OCI-LY7 (cell line): ENCODE measurements at regions not wholly inside any gene's neighbourhood (a gene's known extent, or its start where the extent isn't known, plus 50 kb on each side); places are given as distances from the start of the nearest gene placed in this dataset.

Experiments
- BruUV-seq: library from RNA; stranded (reverse); fragments of 400-500 nt; replicated peaks from 2 replicates; lab custom pipeline; 2021; lab: Mats Ljungman, UMichigan
- CTCF ChIA-PET: fragments of 300-600 bp; sonication (Branson Sonifier 250); formaldehyde crosslinking; loops from one replicate; lab custom pipeline; 2022; ENCODE audit warnings: antibody characterized with exemption; ENCODE audit not compliant: unreplicated experiment; lab: Charles Lee
- POLR2A ChIA-PET: fragments of 300-600 bp; sonication (Branson Sonifier 250); formaldehyde crosslinking; loops from one replicate; lab custom pipeline; 2022; ENCODE audit warnings: antibody characterized with exemption; lab: Charles Lee
- DNase-seq: peaks from one replicate; pipeline ENCODE4 v3.0.0-alpha.2; 2015; ENCODE audit warnings: low spot score
- H2AFZ ChIP-seq: fragments of 200-600 bp; sonication (generic), shearing (Covaris generic); 2 replicates; pipeline ENCODE4 v1.6.1; 2014; ENCODE audit warnings: mild to moderate bottlenecking, antibody characterized with exemption, low read length, moderate library complexity
- H3K27ac ChIP-seq: fragments of 200-600 bp; sonication (generic); 2 replicates; pipeline ENCODE4 v1.5.1; 2014; ENCODE audit warnings: mixed run types, low read depth, mild to moderate bottlenecking, moderate library complexity, low read length, inconsistent platforms; ENCODE audit not compliant: poor library complexity, severe bottlenecking
- H3K36me3 ChIP-seq: fragments of 200-600 bp; sonication (generic); 2 replicates; pipeline ENCODE4 v1.6.1; 2014; ENCODE audit warnings: mild to moderate bottlenecking, antibody characterized with exemption, low read length, moderate library complexity, mixed read lengths; ENCODE audit not compliant: insufficient read depth
- H3K4me1 ChIP-seq: fragments of 200-600 bp; sonication (generic); 2 replicates; pipeline ENCODE4 v1.5.1; 2014; ENCODE audit warnings: mild to moderate bottlenecking, low read length; ENCODE audit not compliant: insufficient read depth, poor library complexity, severe bottlenecking
- H3K4me2 ChIP-seq: fragments of 200-600 bp; sonication (generic); 2 replicates; pipeline ENCODE4 v1.6.1; 2014; ENCODE audit warnings: mild to moderate bottlenecking, low read length
- H3K4me3 ChIP-seq: fragments of 200-600 bp; sonication (generic); 2 replicates; pipeline ENCODE4 v1.5.1; 2014; ENCODE audit warnings: mild to moderate bottlenecking, low read depth, low read length; ENCODE audit not compliant: poor library complexity, severe bottlenecking
- H3K79me2 ChIP-seq: fragments of 200-600 bp; sonication (generic); 2 replicates; pipeline ENCODE4 v1.6.1; 2016; ENCODE audit warnings: low read depth, mild to moderate bottlenecking, low read length, moderate library complexity, mixed read lengths; ENCODE audit not compliant: insufficient read depth
- H3K9me2 ChIP-seq: fragments of 200-600 bp; sonication (generic); 2 replicates; pipeline ENCODE4 v1.6.1; 2016; ENCODE audit warnings: mild to moderate bottlenecking, low read length, mixed read lengths; ENCODE audit not compliant: insufficient read depth
- H3K9me3 ChIP-seq: fragments of 200-600 bp; sonication (generic); 2 replicates; pipeline ENCODE4 v1.6.1; 2014; ENCODE audit warnings: mild to moderate bottlenecking, mixed run types, low read length, mixed read lengths
- H4K20me1 ChIP-seq: fragments of 200-600 bp; sonication (generic); 2 replicates; pipeline ENCODE4 v1.6.1; 2014; ENCODE audit warnings: mild to moderate bottlenecking, antibody characterized with exemption, low read length, moderate library complexity, mixed read lengths; ENCODE audit not compliant: insufficient read depth
- CTCF ChIP-seq: fragments of 200-600 bp; sonication (generic); conservative IDR thresholded peaks from 2 replicates; pipeline ENCODE4 v1.5.1; 2014; ENCODE audit warnings: mild to moderate bottlenecking, antibody characterized with exemption, low read length, moderate library complexity, mixed read lengths
- EZH2phosphoT487 ChIP-seq: fragments of 200-600 bp; sonication (generic); IDR thresholded peaks from 2 replicates; pipeline ENCODE4 v1.6.1; 2018; ENCODE audit warnings: low read depth, borderline replicate concordance, mild to moderate bottlenecking, mixed run types, antibody characterized with exemption, low read length, moderate library complexity, mixed read lengths
- intact Hi-C: fragments of 100-400 bp; cut with micrococcal nuclease; formaldehyde crosslinking; loops from one replicate; pipeline ENCODE4 v1.10.0; 2022; ENCODE audit not compliant: unreplicated experiment

- ChIA-PET POLR2A (interaction anchor here (0.9 to 1.1 kb wide), 2 partner anchors 34 to 81 kb away, joined by 3 to 5 read pairs; no protein-coding TSS in a partner anchor), CTCF (interaction anchor here (0.9 kb wide), 1 partner anchor 9 kb away, joined by 3 read pairs; no protein-coding TSS in a partner anchor)
- H3K4me3 ChIP-seq = no peak overlapping the region
- intact Hi-C loops = loop anchor here (5.0 kb wide), 1 partner anchor 51 kb away; no protein-coding TSS in a partner anchor
- H3K9me2 ChIP-seq = no peaks in the 10 kb centered on the region
- no peak for DNase-seq
- no TSS peak for BruUV-seq
- no peak for TF ChIP-seq EZH2phosphoT487
- TF ChIP-seq CTCF = no peak
- H3K9me3 ChIP-seq = no peaks in the 10 kb centered on the region
- H4K20me1 ChIP-seq = no peaks in the 10 kb centered on the region
- no peaks in the 10 kb centered on the region for H3K36me3 ChIP-seq
- no peak overlapping the region for H2AFZ ChIP-seq
- H3K4me2 ChIP-seq = no peak overlapping the region
- no peaks in the 10 kb centered on the region for H3K79me2 ChIP-seq
- no peaks in the 10 kb centered on the region for H3K4me1 ChIP-seq
- H3K27ac ChIP-seq = no peak overlapping the region
These were observed 119.2 kb downstream of the S1PR1 start for GRCh38 chr1:101356013-101356412.

GRCh38 chr1:101356604-101357443, 120.0 kb downstream of the S1PR1 start:
- Histone ChIP-seq H3K79me2 (no peaks in the 10 kb centered on the region), H3K27ac (no peak overlapping the region), H3K9me2 (no peaks in the 10 kb centered on the region), H3K9me3 (no peaks in the 10 kb centered on the region), H3K4me3 (no peak overlapping the region), H3K4me1 (no peaks in the 10 kb centered on the region), H3K36me3 (no peaks in the 10 kb centered on the region), H2AFZ (no peak overlapping the region), H4K20me1 (no peaks in the 10 kb centered on the region), H3K4me2 (no peak overlapping the region)
- TF ChIP-seq EZH2phosphoT487 (no peak), CTCF (no peak)
- CTCF ChIA-PET = no interaction called here
- POLR2A ChIA-PET = interaction anchor here (0.7 kb wide), 2 partner anchors 180 to 258 kb away, joined by 3 read pairs; no protein-coding TSS in a partner anchor
- intact Hi-C loops = loop anchor here (1.0 to 5.0 kb wide), 3 partner anchors 48 to 81 kb away; no protein-coding TSS in a partner anchor
- no TSS peak for BruUV-seq
- DNase-seq = no peak
